ENCODE measurements at regions not wholly inside any gene's neighbourhood (a gene's known extent, or its start where the extent isn't known, plus 50 kb on each side); places are given as distances from the start of the nearest gene placed in this dataset.
"Not testable (repeated sequence)": the region's sequence is repeated elsewhere in the genome, so short reads cannot be mapped to it uniquely, and the experiment has no call there.

GRCh38 chr5:130871346-130872086 lies 293.5 kb downstream of the HINT1 start:
- Histone ChIP-seq H3K4me3 (ENCODE audit: low read length in 3 of 3) (no peak overlapping the region), H3K27me3 (ENCODE audit: control insufficient read depth in 3 of 3, insufficient read depth in 3 of 3, low read length in 3 of 3) (no peaks in the 10 kb centered on the region), H3K36me3 (ENCODE audit: control insufficient read depth in 3 of 3, insufficient read depth in 3 of 3, low read length in 3 of 3) (no peaks in the 10 kb centered on the region), H3K9me3 (ENCODE audit: control insufficient read depth in 3 of 3, low read length in 3 of 3) (no peaks in the 10 kb centered on the region), H3K4me1 (ENCODE audit: control insufficient read depth in 3 of 3, insufficient read depth in 3 of 3, low read length in 3 of 3) (no peaks in the 10 kb centered on the region), H3K9ac (ENCODE audit: low read depth in 1 of 3, low read length in 3 of 3) (no peak overlapping the region), H3K27ac (ENCODE audit: low read depth, low read length) (no peak overlapping the region)

DNA sequence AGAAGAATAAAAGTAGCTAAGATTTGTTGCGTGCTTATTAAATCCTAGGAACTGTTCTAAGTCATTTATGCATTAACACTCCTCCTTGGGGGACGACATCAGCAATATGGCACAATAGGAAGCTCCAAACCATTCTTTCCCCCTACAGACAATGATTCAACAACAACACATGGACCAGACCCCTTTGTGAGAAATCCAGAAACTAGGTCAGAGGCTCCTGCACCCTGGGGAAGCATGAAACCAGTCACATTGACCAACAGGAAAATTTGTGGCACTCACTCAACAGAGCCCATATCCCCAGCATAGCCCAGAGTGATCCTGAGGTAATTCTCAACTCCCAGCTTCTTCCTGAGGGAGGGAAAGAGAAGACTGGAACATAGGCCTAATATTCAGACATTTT lies 294.4 kb downstream of the HINT1 start:
- Histone ChIP-seq H3K9me3 (ENCODE audit: control insufficient read depth in 3 of 3, low read length in 3 of 3) (no peaks in the 10 kb centered on the region), H3K36me3 (ENCODE audit: control insufficient read depth in 3 of 3, insufficient read depth in 3 of 3, low read length in 3 of 3) (no peaks in the 10 kb centered on the region), H3K27ac (ENCODE audit: low read depth, low read length) (no peak overlapping the region), H3K9ac (ENCODE audit: low read depth in 1 of 3, low read length in 3 of 3) (peak overlapping the region in 1 of 3 donors; percentile 12), H3K4me3 (ENCODE audit: low read length in 3 of 3) (no peak overlapping the region), H3K27me3 (ENCODE audit: control insufficient read depth in 3 of 3, insufficient read depth in 3 of 3, low read length in 3 of 3) (no peaks in the 10 kb centered on the region), H3K4me1 (ENCODE audit: control insufficient read depth in 3 of 3, insufficient read depth in 3 of 3, low read length in 3 of 3) (no peaks in the 10 kb centered on the region)

DNA sequence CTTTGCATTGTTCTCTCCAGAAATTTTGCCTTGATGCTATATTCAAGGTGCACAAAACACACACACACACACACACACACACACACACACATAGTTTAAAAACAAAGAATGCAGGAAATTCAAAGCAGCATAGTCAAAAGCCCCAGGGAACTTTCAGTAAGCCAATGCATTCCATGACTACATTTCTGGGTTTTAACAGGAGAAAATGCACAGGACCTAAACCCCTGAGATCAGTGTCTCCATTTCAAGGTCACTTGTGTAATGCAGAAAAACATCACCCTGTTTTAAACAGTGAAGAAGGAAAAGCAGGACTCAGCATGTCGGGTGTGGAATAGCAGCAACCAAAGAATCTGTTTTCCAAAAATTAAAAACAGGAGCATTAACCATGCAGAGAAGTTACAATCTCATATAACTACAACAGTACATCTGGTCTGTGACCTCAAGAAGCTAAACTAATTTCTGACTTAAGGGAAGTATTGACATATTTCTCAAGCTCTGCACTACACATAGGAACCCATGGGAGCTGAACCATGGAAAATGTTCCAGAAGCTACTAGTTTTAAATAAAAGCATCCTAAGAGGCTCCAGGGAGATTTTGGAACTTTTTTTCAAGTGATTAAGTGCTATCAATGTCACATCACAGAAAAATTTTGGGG lies 296.7 kb downstream of the HINT1 start:
- Histone ChIP-seq H3K9me3 (ENCODE audit: control insufficient read depth in 3 of 3, low read length in 3 of 3) (no peaks in the 10 kb centered on the region), H3K4me1 (ENCODE audit: control insufficient read depth in 3 of 3, insufficient read depth in 3 of 3, low read length in 3 of 3) (no peaks in the 10 kb centered on the region), H3K9ac (ENCODE audit: low read depth in 1 of 3, low read length in 3 of 3) (no peak overlapping the region), H3K27me3 (ENCODE audit: control insufficient read depth in 3 of 3, insufficient read depth in 3 of 3, low read length in 3 of 3) (peaks cover 0 to 5% (median 0%) of the 10 kb centered on the region in 3 donors), H3K27ac (ENCODE audit: low read depth, low read length) (no peak overlapping the region), H3K36me3 (ENCODE audit: control insufficient read depth in 3 of 3, insufficient read depth in 3 of 3, low read length in 3 of 3) (no peaks in the 10 kb centered on the region), H3K4me3 (ENCODE audit: low read length in 3 of 3) (no peak overlapping the region)

DNA sequence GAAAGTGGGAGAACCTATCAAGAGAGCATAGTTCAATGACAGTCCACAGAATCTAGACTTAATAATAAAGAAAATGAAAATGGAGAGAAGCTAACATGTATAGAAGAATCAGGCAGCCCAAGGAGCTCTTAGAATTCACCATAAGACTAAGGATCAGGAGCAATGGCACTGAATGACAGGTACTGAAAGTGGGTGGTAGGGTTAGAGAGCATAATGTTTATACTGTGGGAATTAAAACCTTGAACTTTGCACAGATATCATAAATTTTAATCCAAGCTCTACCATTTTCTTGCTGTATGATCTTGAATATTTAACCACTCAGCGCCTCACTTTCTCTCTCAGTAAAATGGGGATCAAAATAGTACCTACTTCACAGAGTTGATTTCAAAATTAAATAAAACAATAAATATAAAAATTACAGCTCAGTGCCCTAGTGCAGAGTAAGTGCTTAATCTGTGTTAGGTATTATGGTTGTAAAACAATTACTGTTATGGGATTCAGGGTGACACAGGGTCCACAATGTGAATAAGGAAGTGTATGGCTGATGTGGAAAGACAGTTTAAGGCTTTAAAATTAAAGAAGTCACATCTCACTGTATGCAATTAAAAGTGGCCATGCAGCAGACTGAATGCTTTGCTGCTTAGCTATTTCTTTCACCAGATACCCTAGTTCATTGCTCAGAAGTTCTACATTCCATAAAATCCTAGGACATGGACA lies 319.8 kb downstream of the HINT1 start:
- Histone ChIP-seq H3K4me1 (ENCODE audit: control insufficient read depth in 3 of 3, insufficient read depth in 3 of 3, low read length in 3 of 3) (no peaks in the 10 kb centered on the region), H3K36me3 (ENCODE audit: control insufficient read depth in 3 of 3, insufficient read depth in 3 of 3, low read length in 3 of 3) (no peaks in the 10 kb centered on the region), H3K27me3 (ENCODE audit: control insufficient read depth in 3 of 3, insufficient read depth in 3 of 3, low read length in 3 of 3) (no peaks in the 10 kb centered on the region), H3K9me3 (ENCODE audit: control insufficient read depth in 3 of 3, low read length in 3 of 3) (no peaks in the 10 kb centered on the region), H3K27ac (ENCODE audit: low read depth, low read length) (no peak overlapping the region), H3K4me3 (ENCODE audit: low read length in 3 of 3) (no peak overlapping the region), H3K9ac (ENCODE audit: low read depth in 1 of 3, low read length in 3 of 3) (no peak overlapping the region)

DNA sequence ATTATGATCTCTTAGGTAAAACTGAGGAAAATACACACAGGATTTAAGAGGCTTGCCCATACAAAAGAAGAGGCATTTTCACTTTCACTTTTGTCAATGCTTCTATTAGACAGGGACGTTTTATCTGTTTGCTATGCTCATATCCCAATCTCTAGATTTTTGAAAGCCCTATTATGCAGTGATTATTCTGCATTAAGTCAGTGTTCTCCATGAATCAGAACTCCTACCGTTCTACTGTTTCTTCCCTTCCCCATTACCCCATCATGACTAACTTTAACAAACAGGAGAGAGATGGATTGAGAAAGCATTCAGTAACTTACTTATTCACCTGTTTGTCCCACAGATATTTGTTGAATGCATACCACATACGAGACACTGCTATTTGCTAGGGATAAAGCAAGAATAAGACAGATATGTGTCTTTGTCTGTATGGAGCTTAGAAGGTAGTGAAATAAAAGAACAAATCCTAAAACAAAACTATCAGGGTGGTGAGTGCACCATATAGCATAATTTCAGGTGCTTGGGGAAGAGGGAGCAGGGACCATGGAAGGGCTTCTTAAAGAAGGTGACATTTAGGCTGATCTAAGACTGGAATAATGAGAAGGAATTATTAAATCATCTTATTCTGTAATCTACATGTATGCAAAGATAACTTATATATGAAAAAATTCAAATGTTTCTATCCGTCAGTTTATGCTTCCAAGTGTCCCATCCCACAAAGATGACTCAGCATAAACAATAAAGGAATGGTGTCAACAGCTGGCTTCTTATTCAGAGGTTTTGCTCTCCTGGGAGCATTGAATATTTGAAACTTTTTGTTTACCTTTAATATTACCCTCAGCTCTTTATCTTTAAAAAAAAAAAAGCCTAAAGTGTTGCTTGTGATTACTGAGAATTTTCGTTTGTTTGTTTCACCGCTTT lies 328.1 kb downstream of the HINT1 start:
- H3K36me3 ChIP-seq (ENCODE audit: control insufficient read depth in 3 of 3, insufficient read depth in 3 of 3, low read length in 3 of 3), result no peaks in the 10 kb centered on the region
- peak overlapping the region; percentile 23 to 61 (median 61) for H3K4me3 ChIP-seq (ENCODE audit: low read length in 3 of 3)

GRCh38 chr5:130817598-130818384 lies 347.3 kb downstream of the HINT1 start:
- H3K36me3 ChIP-seq (ENCODE audit: control insufficient read depth in 3 of 3, insufficient read depth in 3 of 3, low read length in 3 of 3); H3K27me3 ChIP-seq (ENCODE audit: control insufficient read depth in 3 of 3, insufficient read depth in 3 of 3, low read length in 3 of 3); H3K27ac ChIP-seq (ENCODE audit: low read depth, low read length); H3K4me1 ChIP-seq (ENCODE audit: control insufficient read depth in 3 of 3, insufficient read depth in 3 of 3, low read length in 3 of 3); H3K9me3 ChIP-seq (ENCODE audit: control insufficient read depth in 3 of 3, low read length in 3 of 3); H3K4me3 ChIP-seq (ENCODE audit: low read length in 3 of 3); H3K9ac ChIP-seq (ENCODE audit: low read depth in 1 of 3, low read length in 3 of 3): not testable (repeated sequence)

More for the DNA sequence above, 328.1 kb downstream of the HINT1 start:
- H3K27me3 ChIP-seq (ENCODE audit: control insufficient read depth in 3 of 3, insufficient read depth in 3 of 3, low read length in 3 of 3), result no peaks in the 10 kb centered on the region
- no peaks in the 10 kb centered on the region for H3K9me3 ChIP-seq (ENCODE audit: control insufficient read depth in 3 of 3, low read length in 3 of 3)
- H3K27ac ChIP-seq (ENCODE audit: low read depth, low read length), result no peak overlapping the region
- H3K9ac ChIP-seq (ENCODE audit: low read depth in 1 of 3, low read length in 3 of 3), result no peak overlapping the region
- no peaks in the 10 kb centered on the region for H3K4me1 ChIP-seq (ENCODE audit: control insufficient read depth in 3 of 3, insufficient read depth in 3 of 3, low read length in 3 of 3)

DNA sequence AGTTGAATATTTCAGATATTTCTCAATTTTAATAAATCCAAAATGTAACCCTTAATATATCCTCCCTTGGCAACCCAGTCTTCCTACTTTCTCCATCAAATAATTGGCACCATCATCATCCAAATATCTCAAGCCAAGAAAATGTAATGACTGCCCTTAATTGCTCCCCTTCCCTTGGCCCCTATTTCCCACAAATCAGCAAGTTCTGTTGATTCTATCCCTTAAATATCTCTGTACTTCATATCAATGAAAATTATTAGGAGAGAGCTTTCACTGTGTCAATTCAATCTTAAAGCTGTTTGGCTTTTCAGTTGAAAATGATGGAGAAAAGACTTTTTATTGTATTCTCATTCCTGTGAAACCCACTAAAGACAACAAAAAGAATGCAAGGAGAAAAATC lies 349.8 kb downstream of the HINT1 start:
- Histone ChIP-seq H3K9ac (ENCODE audit: low read depth in 1 of 3, low read length in 3 of 3) (no peak overlapping the region), H3K27me3 (ENCODE audit: control insufficient read depth in 3 of 3, insufficient read depth in 3 of 3, low read length in 3 of 3) (no peaks in the 10 kb centered on the region), H3K27ac (ENCODE audit: low read depth, low read length) (no peak overlapping the region), H3K4me3 (ENCODE audit: low read length in 3 of 3) (no peak overlapping the region), H3K4me1 (ENCODE audit: control insufficient read depth in 3 of 3, insufficient read depth in 3 of 3, low read length in 3 of 3) (no peaks in the 10 kb centered on the region), H3K9me3 (ENCODE audit: control insufficient read depth in 3 of 3, low read length in 3 of 3) (no peaks in the 10 kb centered on the region), H3K36me3 (ENCODE audit: control insufficient read depth in 3 of 3, insufficient read depth in 3 of 3, low read length in 3 of 3) (no peaks in the 10 kb centered on the region)

DNA sequence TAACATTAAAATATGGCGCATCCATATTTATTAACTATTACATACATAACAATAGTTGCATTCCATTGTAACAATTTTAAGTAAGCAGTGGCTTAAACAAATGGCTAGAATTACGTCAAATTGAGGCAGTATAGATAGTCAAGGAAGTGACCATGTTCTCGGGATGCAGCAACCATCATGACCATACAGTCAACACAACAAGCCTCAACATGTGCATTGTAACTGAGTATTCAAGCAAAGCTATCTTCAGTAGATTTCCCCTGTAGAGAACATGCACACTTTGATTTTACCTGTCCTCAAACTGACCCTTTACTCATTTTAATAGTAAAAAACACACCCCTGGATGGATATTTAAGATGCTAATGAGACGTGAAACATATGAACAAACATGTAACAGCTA lies 356.4 kb downstream of the HINT1 start:
- Histone ChIP-seq H3K4me1 (ENCODE audit: control insufficient read depth in 3 of 3, insufficient read depth in 3 of 3, low read length in 3 of 3) (no peaks in the 10 kb centered on the region), H3K4me3 (ENCODE audit: low read length in 3 of 3) (no peak overlapping the region), H3K27ac (ENCODE audit: low read depth, low read length) (no peak overlapping the region), H3K9ac (ENCODE audit: low read depth in 1 of 3, low read length in 3 of 3) (no peak overlapping the region), H3K27me3 (ENCODE audit: control insufficient read depth in 3 of 3, insufficient read depth in 3 of 3, low read length in 3 of 3) (no peaks in the 10 kb centered on the region), H3K9me3 (ENCODE audit: control insufficient read depth in 3 of 3, low read length in 3 of 3) (no peaks in the 10 kb centered on the region), H3K36me3 (ENCODE audit: control insufficient read depth in 3 of 3, insufficient read depth in 3 of 3, low read length in 3 of 3) (no peaks in the 10 kb centered on the region)

- H3K4me3 ChIP-seq (ENCODE audit: low read length in 3 of 3), result no peak overlapping the region
- H3K36me3 ChIP-seq (ENCODE audit: control insufficient read depth in 3 of 3, insufficient read depth in 3 of 3, low read length in 3 of 3), result no peaks in the 10 kb centered on the region
- H3K9me3 ChIP-seq (ENCODE audit: control insufficient read depth in 3 of 3, low read length in 3 of 3), result peaks cover 0 to 2% (median 0%) of the 10 kb centered on the region in 3 donors
- no peaks in the 10 kb centered on the region for H3K27me3 ChIP-seq (ENCODE audit: control insufficient read depth in 3 of 3, insufficient read depth in 3 of 3, low read length in 3 of 3)
- no peak overlapping the region for H3K9ac ChIP-seq (ENCODE audit: low read depth in 1 of 3, low read length in 3 of 3)
- no peaks in the 10 kb centered on the region for H3K4me1 ChIP-seq (ENCODE audit: control insufficient read depth in 3 of 3, insufficient read depth in 3 of 3, low read length in 3 of 3)
- H3K27ac ChIP-seq (ENCODE audit: low read depth, low read length), result no peak overlapping the region
Measured at GRCh38 chr5:130805648-130806047, 359.4 kb downstream of the HINT1 start.

All from skeletal muscle tissue (tissue), 3 donors.